ENCODE measurements at regions not wholly inside any gene's neighbourhood (a gene's known extent, or its start where the extent isn't known, plus 50 kb on each side); places are given as distances from the start of the nearest gene placed in this dataset.

DNA sequence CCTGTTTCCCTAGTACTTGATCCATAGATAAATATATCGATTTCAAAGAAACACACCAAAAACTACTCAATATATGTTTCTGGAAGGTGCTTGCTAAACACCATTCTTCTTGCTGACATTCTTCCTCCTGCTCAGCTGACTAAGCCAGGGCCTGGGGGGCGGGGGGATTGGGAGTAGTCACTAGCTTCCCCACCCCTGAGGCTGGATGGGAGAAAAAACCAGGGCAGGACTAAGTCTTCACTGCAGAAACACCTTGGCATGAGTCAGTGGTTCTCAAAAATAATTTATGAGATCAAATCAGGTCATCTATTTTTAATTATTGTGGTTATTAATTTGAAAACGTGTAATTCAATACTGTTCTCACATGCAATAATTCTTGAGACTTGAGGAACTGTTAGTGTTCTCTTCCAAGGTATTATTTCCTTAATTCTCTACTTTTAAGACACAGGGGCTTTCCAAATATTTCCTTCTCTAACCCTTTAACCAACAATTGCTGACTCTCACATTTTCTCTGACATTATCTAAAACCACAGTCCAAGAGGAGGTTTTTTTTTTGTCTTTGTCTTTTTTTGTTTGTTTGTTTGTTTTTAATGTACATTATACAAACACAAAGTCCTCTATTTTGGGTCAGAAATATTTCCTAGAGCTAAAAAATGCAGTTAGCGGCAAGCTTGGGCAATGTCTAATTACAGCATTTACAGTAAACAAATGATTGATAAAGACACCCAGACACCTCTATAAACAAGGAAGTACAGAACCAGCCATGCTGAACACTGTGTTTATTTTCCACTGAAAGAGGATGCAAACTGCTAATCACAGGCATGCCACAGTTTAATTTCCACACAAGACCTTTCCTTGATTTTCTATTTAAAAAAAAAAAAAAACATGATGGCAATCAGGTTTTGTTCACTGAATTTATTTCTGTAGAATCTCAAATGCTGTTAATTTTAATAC is 120.3 kb upstream of the USP9X start:
- H3K27ac ChIP-seq = no peak overlapping the region
- no peak for TF ChIP-seq ZFX (IDR thresholded peaks at IDR 0.05)
- TF ChIP-seq, protein P1, sequence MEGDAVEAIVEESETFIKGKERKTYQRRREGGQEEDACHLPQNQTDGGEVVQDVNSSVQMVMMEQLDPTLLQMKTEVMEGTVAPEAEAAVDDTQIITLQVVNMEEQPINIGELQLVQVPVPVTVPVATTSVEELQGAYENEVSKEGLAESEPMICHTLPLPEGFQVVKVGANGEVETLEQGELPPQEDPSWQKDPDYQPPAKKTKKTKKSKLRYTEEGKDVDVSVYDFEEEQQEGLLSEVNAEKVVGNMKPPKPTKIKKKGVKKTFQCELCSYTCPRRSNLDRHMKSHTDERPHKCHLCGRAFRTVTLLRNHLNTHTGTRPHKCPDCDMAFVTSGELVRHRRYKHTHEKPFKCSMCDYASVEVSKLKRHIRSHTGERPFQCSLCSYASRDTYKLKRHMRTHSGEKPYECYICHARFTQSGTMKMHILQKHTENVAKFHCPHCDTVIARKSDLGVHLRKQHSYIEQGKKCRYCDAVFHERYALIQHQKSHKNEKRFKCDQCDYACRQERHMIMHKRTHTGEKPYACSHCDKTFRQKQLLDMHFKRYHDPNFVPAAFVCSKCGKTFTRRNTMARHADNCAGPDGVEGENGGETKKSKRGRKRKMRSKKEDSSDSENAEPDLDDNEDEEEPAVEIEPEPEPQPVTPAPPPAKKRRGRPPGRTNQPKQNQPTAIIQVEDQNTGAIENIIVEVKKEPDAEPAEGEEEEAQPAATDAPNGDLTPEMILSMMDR (conservative IDR thresholded peaks at IDR 0.05) = no peak

DNA sequence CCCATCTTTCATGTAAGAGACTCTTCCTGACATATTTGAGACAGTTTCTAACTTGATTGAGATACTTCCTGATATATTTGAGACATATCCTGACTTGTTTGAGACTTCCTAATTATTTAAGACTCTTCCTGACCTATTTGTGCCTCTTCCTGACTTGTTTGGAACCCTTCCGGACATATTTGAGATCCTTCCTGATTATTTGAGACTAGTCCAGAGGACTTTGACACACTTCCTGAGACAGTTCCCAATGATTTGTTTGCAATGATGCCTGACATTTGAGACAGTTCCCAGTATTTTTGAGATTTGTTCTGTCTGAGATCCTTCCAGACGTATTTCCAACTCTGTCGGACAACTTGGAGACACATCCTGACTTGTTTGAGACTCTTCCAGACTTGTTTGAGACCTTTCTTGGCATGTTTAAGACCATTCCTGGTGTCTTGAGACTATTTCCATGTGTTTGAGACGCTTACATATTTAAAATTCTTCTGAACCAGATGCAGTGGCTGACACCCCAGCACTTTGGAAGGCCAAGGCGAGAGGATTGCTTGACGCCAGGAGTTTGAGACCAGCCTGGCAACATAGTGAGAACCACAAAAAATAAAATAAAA is 118.9 kb upstream of the USP9X start:
- no peak overlapping the region for H3K27ac ChIP-seq
- TF ChIP-seq, protein P1 (conservative IDR thresholded peaks at IDR 0.05) = no peak
- no peak for TF ChIP-seq ZFX (IDR thresholded peaks at IDR 0.05)

DNA sequence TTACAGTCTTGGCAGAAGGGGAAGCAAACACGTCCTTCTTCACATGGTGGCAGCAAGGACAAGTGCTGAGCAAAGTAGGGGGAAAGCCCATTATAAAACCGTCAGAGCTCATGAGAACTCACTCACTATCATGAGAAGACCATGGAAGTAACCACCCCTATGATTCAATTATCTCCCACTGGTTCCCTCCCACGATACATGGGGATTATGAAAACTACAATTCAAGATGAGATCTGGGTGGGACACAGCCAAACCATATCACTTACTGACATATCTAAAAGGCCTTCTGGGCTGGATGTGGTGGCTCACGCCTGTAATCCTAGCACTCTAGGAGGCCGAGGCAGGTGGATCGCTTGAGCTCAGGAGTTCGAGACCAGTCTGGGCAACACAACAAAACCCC is 117.1 kb upstream of the USP9X start:
- H3K27ac ChIP-seq = no peak overlapping the region
- TF ChIP-seq, protein P1 (conservative IDR thresholded peaks at IDR 0.05) = no peak

DNA sequence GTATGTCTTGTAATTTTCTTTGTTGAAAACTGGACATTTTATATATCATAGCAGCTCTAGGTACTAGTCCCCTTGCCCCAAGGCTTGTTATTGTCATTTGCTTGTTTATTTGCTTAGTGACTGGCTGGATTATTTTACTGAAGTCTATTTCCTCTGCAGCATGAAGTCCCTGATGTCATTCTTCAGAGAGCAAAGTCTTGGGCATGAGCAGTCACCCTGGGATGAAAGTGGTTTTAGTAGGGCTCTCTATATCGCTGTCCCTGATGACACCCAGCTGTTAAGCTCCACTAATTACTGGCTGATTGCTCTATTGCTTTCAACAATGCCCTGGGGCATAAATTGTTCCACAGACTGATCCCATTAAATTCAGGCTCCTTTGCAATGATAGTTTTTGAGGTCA is 113.5 kb upstream of the USP9X start:
- TF ChIP-seq, protein P1 (conservative IDR thresholded peaks at IDR 0.05) = no peak
- TF ChIP-seq ZFX (IDR thresholded peaks at IDR 0.05) = no peak
- H3K27ac ChIP-seq = no peak overlapping the region

DNA sequence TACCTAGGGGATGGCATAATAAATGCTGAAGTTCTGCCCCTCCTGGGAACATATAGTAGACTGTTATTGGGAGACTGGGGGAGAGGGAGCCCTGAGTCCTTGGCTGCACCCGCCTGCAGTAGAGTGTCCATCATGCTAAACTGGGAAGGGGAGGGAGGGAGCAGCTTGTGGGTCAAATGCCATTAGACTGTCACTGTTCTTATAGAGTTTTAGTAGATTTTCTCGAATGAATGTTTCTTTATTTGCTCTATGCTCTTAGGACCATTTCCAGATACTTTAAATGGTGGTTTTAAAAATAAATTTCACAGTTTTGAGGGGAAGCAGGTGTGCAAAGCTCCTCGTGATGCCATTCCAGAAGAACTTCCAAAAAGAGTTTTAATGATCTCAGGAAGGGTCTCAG is 111.6 kb upstream of the USP9X start:
- TF ChIP-seq, protein P1 (conservative IDR thresholded peaks at IDR 0.05) = no peak
- no peak for TF ChIP-seq ZFX (IDR thresholded peaks at IDR 0.05)

DNA sequence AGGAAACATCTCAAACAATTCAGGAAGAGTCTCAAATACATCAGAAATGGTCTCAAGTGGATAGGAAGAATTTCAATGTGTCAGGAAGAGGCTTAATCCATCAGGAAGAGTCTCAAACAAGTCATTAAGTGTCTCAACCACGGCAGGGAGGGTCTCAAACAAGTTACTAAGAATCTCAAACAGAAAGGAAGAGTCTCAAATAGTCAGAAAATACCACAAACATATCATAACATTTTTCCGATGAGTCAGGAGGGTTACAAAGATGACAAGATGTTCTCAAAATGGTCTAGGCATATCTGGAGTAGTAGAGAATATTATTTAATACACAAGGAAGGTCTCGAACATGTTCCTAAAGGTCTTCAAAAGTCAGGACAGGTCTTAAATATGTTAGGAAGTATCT is 109.3 kb upstream of the USP9X start:
- H3K27ac ChIP-seq = no peak overlapping the region
- TF ChIP-seq, protein P1 (conservative IDR thresholded peaks at IDR 0.05) = no peak
- TF ChIP-seq ZFX (IDR thresholded peaks at IDR 0.05) = no peak

More for the DNA sequence above, 111.6 kb upstream of the USP9X start:
- no peak overlapping the region for H3K27ac ChIP-seq

DNA sequence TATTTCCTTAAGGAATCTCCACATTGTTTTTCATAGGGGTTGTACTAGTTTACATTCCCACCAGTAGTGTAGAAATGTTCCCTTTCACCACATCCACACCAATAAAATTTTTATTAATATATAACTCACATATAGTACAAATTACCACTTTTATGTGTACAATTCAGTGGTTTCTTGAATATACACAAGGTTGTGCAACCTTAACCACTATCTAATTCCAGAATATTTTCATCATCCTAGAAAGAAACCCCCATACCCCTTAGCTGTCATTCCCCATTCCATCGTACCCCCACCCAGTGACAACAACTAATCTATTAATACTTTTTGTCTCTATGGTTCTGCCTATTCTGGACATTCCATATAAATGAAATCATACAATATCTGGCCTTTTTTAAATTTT is 108.3 kb upstream of the USP9X start:
- no peak overlapping the region for H3K27ac ChIP-seq
- TF ChIP-seq, protein P1 (conservative IDR thresholded peaks at IDR 0.05) = no peak
- TF ChIP-seq ZFX (IDR thresholded peaks at IDR 0.05) = no peak

Data from C4-2B (cell line).